ENCODE measurements at regions not wholly inside any gene's neighbourhood (a gene's known extent, or its start where the extent isn't known, plus 50 kb on each side); places are given as distances from the start of the nearest gene placed in this dataset.

GRCh38 chr17:71164561-71164960, 956.3 kb upstream of the SOX9 start:
- TF ChIP-seq, protein P1, sequence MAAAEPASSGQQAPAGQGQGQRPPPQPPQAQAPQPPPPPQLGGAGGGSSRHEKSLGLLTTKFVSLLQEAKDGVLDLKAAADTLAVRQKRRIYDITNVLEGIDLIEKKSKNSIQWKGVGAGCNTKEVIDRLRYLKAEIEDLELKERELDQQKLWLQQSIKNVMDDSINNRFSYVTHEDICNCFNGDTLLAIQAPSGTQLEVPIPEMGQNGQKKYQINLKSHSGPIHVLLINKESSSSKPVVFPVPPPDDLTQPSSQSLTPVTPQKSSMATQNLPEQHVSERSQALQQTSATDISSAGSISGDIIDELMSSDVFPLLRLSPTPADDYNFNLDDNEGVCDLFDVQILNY (CRISPR knock-in tag; IDR thresholded peaks at IDR 0.05) = no peak
- TF ChIP-seq NR1H2 (CRISPR knock-in tag; IDR thresholded peaks at IDR 0.05) (no peak), CTCF (IDR thresholded peaks at IDR 0.05) (no peak), ZNF121 (CRISPR knock-in tag; IDR thresholded peaks at IDR 0.05) (no peak), ELF4 (CRISPR knock-in tag; IDR thresholded peaks at IDR 0.05; ENCODE audit: low read depth) (no peak), JUN (CRISPR knock-in tag; IDR thresholded peaks at IDR 0.05) (no peak), RELA (CRISPR knock-in tag; IDR thresholded peaks at IDR 0.05; ENCODE audit: borderline replicate concordance) (no peak), GABPB1 (CRISPR knock-in tag; IDR thresholded peaks at IDR 0.05) (no peak)
- TF ChIP-seq, protein P2, sequence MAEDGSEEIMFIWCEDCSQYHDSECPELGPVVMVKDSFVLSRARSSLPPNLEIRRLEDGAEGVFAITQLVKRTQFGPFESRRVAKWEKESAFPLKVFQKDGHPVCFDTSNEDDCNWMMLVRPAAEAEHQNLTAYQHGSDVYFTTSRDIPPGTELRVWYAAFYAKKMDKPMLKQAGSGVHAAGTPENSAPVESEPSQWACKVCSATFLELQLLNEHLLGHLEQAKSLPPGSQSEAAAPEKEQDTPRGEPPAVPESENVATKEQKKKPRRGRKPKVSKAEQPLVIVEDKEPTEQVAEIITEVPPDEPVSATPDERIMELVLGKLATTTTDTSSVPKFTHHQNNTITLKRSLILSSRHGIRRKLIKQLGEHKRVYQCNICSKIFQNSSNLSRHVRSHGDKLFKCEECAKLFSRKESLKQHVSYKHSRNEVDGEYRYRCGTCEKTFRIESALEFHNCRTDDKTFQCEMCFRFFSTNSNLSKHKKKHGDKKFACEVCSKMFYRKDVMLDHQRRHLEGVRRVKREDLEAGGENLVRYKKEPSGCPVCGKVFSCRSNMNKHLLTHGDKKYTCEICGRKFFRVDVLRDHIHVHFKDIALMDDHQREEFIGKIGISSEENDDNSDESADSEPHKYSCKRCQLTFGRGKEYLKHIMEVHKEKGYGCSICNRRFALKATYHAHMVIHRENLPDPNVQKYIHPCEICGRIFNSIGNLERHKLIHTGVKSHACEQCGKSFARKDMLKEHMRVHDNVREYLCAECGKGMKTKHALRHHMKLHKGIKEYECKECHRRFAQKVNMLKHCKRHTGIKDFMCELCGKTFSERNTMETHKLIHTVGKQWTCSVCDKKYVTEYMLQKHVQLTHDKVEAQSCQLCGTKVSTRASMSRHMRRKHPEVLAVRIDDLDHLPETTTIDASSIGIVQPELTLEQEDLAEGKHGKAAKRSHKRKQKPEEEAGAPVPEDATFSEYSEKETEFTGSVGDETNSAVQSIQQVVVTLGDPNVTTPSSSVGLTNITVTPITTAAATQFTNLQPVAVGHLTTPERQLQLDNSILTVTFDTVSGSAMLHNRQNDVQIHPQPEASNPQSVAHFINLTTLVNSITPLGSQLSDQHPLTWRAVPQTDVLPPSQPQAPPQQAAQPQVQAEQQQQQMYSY (CRISPR knock-in tag; IDR thresholded peaks at IDR 0.05) = no peak
- TF ChIP-seq, protein P3, sequence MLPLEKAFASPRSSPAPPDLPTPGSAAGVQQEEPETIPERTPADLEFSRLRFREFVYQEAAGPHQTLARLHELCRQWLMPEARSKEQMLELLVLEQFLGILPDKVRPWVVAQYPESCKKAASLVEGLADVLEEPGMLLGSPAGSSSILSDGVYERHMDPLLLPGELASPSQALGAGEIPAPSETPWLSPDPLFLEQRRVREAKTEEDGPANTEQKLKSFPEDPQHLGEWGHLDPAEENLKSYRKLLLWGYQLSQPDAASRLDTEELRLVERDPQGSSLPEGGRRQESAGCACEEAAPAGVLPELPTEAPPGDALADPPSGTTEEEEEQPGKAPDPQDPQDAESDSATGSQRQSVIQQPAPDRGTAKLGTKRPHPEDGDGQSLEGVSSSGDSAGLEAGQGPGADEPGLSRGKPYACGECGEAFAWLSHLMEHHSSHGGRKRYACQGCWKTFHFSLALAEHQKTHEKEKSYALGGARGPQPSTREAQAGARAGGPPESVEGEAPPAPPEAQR (CRISPR knock-in tag; IDR thresholded peaks at IDR 0.05) = no peak
- TF ChIP-seq, protein P4, sequence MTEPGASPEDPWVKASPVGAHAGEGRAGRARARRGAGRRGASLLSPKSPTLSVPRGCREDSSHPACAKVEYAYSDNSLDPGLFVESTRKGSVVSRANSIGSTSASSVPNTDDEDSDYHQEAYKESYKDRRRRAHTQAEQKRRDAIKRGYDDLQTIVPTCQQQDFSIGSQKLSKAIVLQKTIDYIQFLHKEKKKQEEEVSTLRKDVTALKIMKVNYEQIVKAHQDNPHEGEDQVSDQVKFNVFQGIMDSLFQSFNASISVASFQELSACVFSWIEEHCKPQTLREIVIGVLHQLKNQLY (CRISPR knock-in tag; IDR thresholded peaks at IDR 0.05) = no peak
- TF ChIP-seq, protein P5, sequence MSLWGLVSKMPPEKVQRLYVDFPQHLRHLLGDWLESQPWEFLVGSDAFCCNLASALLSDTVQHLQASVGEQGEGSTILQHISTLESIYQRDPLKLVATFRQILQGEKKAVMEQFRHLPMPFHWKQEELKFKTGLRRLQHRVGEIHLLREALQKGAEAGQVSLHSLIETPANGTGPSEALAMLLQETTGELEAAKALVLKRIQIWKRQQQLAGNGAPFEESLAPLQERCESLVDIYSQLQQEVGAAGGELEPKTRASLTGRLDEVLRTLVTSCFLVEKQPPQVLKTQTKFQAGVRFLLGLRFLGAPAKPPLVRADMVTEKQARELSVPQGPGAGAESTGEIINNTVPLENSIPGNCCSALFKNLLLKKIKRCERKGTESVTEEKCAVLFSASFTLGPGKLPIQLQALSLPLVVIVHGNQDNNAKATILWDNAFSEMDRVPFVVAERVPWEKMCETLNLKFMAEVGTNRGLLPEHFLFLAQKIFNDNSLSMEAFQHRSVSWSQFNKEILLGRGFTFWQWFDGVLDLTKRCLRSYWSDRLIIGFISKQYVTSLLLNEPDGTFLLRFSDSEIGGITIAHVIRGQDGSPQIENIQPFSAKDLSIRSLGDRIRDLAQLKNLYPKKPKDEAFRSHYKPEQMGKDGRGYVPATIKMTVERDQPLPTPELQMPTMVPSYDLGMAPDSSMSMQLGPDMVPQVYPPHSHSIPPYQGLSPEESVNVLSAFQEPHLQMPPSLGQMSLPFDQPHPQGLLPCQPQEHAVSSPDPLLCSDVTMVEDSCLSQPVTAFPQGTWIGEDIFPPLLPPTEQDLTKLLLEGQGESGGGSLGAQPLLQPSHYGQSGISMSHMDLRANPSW (CRISPR knock-in tag; conservative IDR thresholded peaks at IDR 0.05; ENCODE audit: low read depth) = no peak
- TF ChIP-seq, protein P6, sequence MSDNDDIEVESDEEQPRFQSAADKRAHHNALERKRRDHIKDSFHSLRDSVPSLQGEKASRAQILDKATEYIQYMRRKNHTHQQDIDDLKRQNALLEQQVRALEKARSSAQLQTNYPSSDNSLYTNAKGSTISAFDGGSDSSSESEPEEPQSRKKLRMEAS (CRISPR knock-in tag; IDR thresholded peaks at IDR 0.05) = no peak
